ENCODE measurements at regions not wholly inside any gene's neighbourhood (a gene's known extent, or its start where the extent isn't known, plus 50 kb on each side); places are given as distances from the start of the nearest gene placed in this dataset.

GRCh38 chr1:90400131-90400530, 317.0 kb downstream of the BARHL2 start:
- no peak for TF ChIP-seq CTCF (IDR thresholded peaks at IDR 0.05)
- no peaks in the 10 kb centered on the region for H3K27me3 Mint-ChIP-seq (ENCODE audit: insufficient read depth)
- H3K4me1 Mint-ChIP-seq (ENCODE audit: low read depth) = no peaks in the 10 kb centered on the region
- peaks cover 16% of the 10 kb centered on the region for H3K9me3 Mint-ChIP-seq
- no peaks in the 10 kb centered on the region for H3K36me3 Mint-ChIP-seq (ENCODE audit: low read depth)
- no peak overlapping the region for H3K27ac Mint-ChIP-seq
- H3K4me3 Mint-ChIP-seq = no peak overlapping the region
- no peak for DNase-seq

- H3K27ac Mint-ChIP-seq = no peak overlapping the region
- no peaks in the 10 kb centered on the region for H3K36me3 Mint-ChIP-seq (ENCODE audit: low read depth)
- no peak overlapping the region for H3K4me3 Mint-ChIP-seq
- H3K9me3 Mint-ChIP-seq = peaks cover 34% of the 10 kb centered on the region
- no peaks in the 10 kb centered on the region; the same call in 1 of the 2 replicates for H3K27me3 Mint-ChIP-seq (ENCODE audit: insufficient read depth)
- TF ChIP-seq CTCF (IDR thresholded peaks at IDR 0.05) = no peak
- DNase-seq = no peak
- no peaks in the 10 kb centered on the region for H3K4me1 Mint-ChIP-seq (ENCODE audit: low read depth)
Observed at GRCh38 chr1:90396917-90397316, 320.2 kb downstream of the BARHL2 start.

GRCh38 chr1:90394247-90394646, 322.9 kb downstream of the BARHL2 start:
- no peak overlapping the region for H3K4me3 Mint-ChIP-seq
- H3K9me3 Mint-ChIP-seq = peaks cover 38% of the 10 kb centered on the region
- DNase-seq = no peak
- H3K27ac Mint-ChIP-seq = no peak overlapping the region
- no peak for TF ChIP-seq CTCF (IDR thresholded peaks at IDR 0.05)
- H3K36me3 Mint-ChIP-seq (ENCODE audit: low read depth) = no peaks in the 10 kb centered on the region
- H3K4me1 Mint-ChIP-seq (ENCODE audit: low read depth) = no peaks in the 10 kb centered on the region
- no peaks in the 10 kb centered on the region; the same call in 1 of the 2 replicates for H3K27me3 Mint-ChIP-seq (ENCODE audit: insufficient read depth)

GRCh38 chr1:90393025-90393424, 324.1 kb downstream of the BARHL2 start:
- Mint-ChIP-seq H3K27me3 (ENCODE audit: insufficient read depth) (no peaks in the 10 kb centered on the region; the same call in 1 of the 2 replicates), H3K4me3 (no peak overlapping the region), H3K9me3 (peaks cover 42% of the 10 kb centered on the region), H3K27ac (no peak overlapping the region), H3K36me3 (ENCODE audit: low read depth) (0 out of 2 replicates have a peak, but pooled peaks cover under 1% of the 10 kb centered on the region), H3K4me1 (ENCODE audit: low read depth) (no peaks in the 10 kb centered on the region)
- no peak for TF ChIP-seq CTCF (IDR thresholded peaks at IDR 0.05)
- DNase-seq = no peak

GRCh38 chr1:90391126-90391525, 326.0 kb downstream of the BARHL2 start:
- peaks cover 40% of the 10 kb centered on the region for H3K9me3 Mint-ChIP-seq
- 0 out of 2 replicates have a peak, but pooled peaks cover 5% of the 10 kb centered on the region for H3K36me3 Mint-ChIP-seq (ENCODE audit: low read depth)
- H3K4me1 Mint-ChIP-seq (ENCODE audit: low read depth) = no peaks in the 10 kb centered on the region
- no peak for DNase-seq
- H3K4me3 Mint-ChIP-seq = no peak overlapping the region
- H3K27ac Mint-ChIP-seq = no peak overlapping the region
- no peak for TF ChIP-seq CTCF (IDR thresholded peaks at IDR 0.05)
- no peaks in the 10 kb centered on the region; the same call in 1 of the 2 replicates for H3K27me3 Mint-ChIP-seq (ENCODE audit: insufficient read depth)

- no peak for DNase-seq
- Mint-ChIP-seq H3K4me1 (ENCODE audit: low read depth) (no peaks in the 10 kb centered on the region), H3K27me3 (ENCODE audit: insufficient read depth) (no peaks in the 10 kb centered on the region; the same call in 1 of the 2 replicates), H3K27ac (no peak overlapping the region), H3K36me3 (ENCODE audit: low read depth) (0 out of 2 replicates have a peak, but pooled peaks cover 5% of the 10 kb centered on the region), H3K9me3 (peaks cover 38% of the 10 kb centered on the region), H3K4me3 (no peak overlapping the region)
- no peak for TF ChIP-seq CTCF (IDR thresholded peaks at IDR 0.05)
Observed at GRCh38 chr1:90387805-90388204, 329.3 kb downstream of the BARHL2 start.

All from HFFc6 (cell line).